SU-DHL-6 (cell line): ENCODE measurements at regions not wholly inside any gene's neighbourhood (a gene's known extent, or its start where the extent isn't known, plus 50 kb on each side); places are given as distances from the start of the nearest gene placed in this dataset.

ENCODE experiments used
- CTCF ChIP-seq: fragments of 200-600 bp; sonication (generic); IDR thresholded peaks from one replicate; pipeline ENCODE4 v1.5.1; 2017; ENCODE audit warnings: antibody characterized with exemption, mild to moderate bottlenecking, low read length, moderate library complexity; ENCODE audit not compliant: insufficient read depth, poor library complexity, severe bottlenecking
- EZH2phosphoT487 ChIP-seq: fragments of 200-600 bp; sonication (generic), shearing (Covaris generic); conservative IDR thresholded peaks from 2 replicates; pipeline ENCODE4 v1.6.1; 2018; ENCODE audit warnings: mild to moderate bottlenecking, antibody characterized with exemption, low read length, moderate library complexity, mixed read lengths

DNA sequence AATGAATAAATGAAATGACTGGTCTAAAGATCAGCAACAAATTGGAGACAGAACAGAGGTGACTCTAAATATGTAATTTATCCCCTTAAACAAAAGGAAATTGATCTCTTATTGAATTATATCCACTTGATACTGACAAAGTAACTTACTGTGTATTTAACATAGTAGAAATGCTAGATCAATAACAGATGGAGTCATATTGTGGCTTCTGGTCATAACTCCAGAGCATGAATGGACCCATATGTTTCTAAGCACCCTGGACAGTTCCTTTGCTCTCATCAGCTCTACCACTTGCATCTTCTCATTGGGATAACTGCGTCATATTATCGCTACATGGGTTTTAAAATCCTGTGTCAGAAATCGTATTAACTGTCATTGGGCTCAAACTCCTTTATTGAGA lies 222.3 kb downstream of the ETS1 start:
- no peak for TF ChIP-seq CTCF
- no peak for TF ChIP-seq EZH2phosphoT487
